ENCODE measurements at regions not wholly inside any gene's neighbourhood (a gene's known extent, or its start where the extent isn't known, plus 50 kb on each side); places are given as distances from the start of the nearest gene placed in this dataset.

DNA sequence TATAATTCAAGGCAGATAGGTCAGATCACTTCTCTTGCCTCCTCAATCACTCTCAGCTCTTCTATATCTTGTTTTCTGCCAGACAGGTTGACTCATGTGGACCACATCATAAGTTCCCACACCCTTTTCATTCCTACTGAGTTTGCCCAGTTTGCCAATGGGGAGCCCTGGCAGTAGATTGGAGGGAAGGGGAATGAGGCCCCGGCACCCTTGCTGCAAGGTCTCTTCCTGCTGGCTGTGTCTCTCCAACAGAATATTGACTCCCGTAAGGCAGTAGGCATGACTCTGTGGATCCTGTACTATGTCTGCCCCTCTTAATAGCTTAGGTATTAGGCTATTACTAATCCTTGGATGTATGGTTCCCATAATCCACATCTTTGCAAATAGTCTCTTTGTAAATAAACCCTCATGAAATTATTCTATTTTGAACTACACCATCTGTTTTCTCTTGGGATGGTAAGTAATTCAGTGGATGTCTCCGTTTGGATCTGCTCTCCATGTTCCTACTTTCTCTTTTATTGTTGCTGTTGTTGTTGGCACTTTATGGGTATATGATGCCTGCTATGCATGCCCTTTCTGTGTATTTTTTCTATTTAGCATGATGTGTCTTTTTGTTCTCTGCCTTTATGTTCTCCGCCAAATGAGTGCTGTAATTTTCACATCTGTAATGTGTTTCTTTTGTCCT, 65.5 kb upstream of the DCBLD2 start:
- no peak overlapping the region for H3K4me3 ChIP-seq (ENCODE audit: low read depth, low read length)
- in situ Hi-C loops (cut with HindIII; ENCODE audit: low sequenced_read_pairs): no loop called here
- TF ChIP-seq, protein P1, sequence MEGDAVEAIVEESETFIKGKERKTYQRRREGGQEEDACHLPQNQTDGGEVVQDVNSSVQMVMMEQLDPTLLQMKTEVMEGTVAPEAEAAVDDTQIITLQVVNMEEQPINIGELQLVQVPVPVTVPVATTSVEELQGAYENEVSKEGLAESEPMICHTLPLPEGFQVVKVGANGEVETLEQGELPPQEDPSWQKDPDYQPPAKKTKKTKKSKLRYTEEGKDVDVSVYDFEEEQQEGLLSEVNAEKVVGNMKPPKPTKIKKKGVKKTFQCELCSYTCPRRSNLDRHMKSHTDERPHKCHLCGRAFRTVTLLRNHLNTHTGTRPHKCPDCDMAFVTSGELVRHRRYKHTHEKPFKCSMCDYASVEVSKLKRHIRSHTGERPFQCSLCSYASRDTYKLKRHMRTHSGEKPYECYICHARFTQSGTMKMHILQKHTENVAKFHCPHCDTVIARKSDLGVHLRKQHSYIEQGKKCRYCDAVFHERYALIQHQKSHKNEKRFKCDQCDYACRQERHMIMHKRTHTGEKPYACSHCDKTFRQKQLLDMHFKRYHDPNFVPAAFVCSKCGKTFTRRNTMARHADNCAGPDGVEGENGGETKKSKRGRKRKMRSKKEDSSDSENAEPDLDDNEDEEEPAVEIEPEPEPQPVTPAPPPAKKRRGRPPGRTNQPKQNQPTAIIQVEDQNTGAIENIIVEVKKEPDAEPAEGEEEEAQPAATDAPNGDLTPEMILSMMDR (IDR thresholded peaks at IDR 0.05; ENCODE audit: low read depth, low read length): no peak
- no peak for DNase-seq (ENCODE audit: low read depth, low spot score)

DNA sequence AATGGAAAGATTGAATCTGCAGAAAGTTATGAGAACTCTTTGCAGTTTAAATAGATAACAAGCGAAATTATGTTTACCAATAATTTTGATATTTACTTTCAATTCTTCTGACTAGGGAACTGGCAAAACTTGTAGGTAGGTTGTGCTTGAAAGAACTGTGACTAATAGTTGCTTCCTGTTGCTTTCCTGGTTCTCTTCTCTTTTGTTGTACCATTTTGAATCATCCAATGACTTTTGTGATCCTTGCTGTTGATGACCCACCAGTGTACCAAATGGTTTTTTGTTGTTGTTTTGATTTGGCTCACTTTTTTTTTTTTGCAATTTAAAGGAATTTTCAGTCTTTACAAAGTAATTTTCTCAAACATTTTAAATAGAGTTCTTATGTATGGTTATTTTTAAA, 64.9 kb upstream of the DCBLD2 start:
- no peak overlapping the region for H3K4me3 ChIP-seq (ENCODE audit: low read depth, low read length)
- DNase-seq (ENCODE audit: low read depth, low spot score): no peak
- in situ Hi-C loops (cut with HindIII; ENCODE audit: low sequenced_read_pairs): no loop called here
- TF ChIP-seq, protein P1 (IDR thresholded peaks at IDR 0.05; ENCODE audit: low read depth, low read length): no peak

DNA sequence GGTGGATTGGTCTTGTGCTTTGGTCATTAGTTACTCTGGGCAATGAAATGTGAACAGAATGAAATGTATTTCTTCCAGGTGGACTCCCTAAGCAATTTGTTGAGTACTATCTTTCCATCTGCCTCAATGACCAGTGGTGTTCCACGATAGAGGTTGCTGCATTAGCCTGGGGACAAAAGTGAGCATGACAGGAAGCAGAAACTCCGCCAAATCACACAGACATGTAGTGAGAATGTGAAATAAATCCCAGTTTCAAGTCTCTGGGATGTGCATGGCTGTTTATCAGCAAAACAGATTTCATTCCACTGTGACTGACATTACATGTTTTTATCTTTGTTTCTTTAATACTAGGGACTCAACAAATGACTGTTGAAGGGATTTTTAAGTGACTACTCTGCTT, 63.3 kb upstream of the DCBLD2 start:
- TF ChIP-seq, protein P1 (IDR thresholded peaks at IDR 0.05; ENCODE audit: low read depth, low read length): no peak
- no peak for DNase-seq (ENCODE audit: low read depth, low spot score)
- no peak overlapping the region for H3K4me3 ChIP-seq (ENCODE audit: low read depth, low read length)
- in situ Hi-C loops (cut with HindIII; ENCODE audit: low sequenced_read_pairs): no loop called here

DNA sequence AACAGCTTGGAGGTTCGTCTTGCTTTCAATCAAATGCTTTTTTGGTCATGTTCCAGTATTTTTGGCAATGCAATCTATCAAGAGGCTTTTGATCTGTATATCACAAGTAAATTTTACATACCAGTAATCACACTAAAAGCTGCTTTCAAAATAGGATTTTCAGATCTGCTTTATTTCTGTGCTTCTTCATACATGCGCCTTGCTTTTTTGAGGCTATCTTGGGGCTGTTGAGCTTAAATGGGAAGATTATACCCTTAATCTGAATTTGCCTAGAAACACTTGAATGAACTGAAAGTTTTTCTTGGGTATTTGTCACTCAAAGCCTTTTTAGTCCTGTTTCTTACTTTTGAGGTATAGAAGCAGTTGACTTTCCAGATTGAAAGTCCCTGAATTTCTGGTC, 62.1 kb upstream of the DCBLD2 start:
- in situ Hi-C loops (cut with HindIII; ENCODE audit: low sequenced_read_pairs): no loop called here
- no peak for DNase-seq (ENCODE audit: low read depth, low spot score)
- TF ChIP-seq, protein P1 (IDR thresholded peaks at IDR 0.05; ENCODE audit: low read depth, low read length): no peak
- no peak overlapping the region for H3K4me3 ChIP-seq (ENCODE audit: low read depth, low read length)

DNA sequence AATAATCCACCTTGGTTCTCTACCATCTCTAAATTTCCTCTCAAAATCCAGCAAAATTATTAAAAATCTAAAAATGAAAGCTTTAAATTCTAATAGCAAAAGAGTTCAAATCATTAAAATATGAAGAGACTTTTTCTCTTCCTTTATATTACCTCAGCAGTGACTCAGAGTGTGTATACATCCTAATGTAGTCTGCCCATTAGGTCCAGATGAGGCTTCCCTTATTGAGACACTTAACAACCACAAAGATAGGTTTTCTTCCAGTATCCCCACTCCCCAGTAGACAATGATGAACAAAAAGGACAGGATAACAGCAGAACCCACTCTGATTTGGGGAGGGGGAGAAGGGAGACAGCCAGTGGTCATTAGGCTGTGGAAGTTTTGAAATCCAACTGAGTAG, 61.5 kb upstream of the DCBLD2 start:
- TF ChIP-seq, protein P1 (IDR thresholded peaks at IDR 0.05; ENCODE audit: low read depth, low read length): no peak
- no peak for DNase-seq (ENCODE audit: low read depth, low spot score)
- no peak overlapping the region for H3K4me3 ChIP-seq (ENCODE audit: low read depth, low read length)
- in situ Hi-C loops (cut with HindIII; ENCODE audit: low sequenced_read_pairs): no loop called here

DNA sequence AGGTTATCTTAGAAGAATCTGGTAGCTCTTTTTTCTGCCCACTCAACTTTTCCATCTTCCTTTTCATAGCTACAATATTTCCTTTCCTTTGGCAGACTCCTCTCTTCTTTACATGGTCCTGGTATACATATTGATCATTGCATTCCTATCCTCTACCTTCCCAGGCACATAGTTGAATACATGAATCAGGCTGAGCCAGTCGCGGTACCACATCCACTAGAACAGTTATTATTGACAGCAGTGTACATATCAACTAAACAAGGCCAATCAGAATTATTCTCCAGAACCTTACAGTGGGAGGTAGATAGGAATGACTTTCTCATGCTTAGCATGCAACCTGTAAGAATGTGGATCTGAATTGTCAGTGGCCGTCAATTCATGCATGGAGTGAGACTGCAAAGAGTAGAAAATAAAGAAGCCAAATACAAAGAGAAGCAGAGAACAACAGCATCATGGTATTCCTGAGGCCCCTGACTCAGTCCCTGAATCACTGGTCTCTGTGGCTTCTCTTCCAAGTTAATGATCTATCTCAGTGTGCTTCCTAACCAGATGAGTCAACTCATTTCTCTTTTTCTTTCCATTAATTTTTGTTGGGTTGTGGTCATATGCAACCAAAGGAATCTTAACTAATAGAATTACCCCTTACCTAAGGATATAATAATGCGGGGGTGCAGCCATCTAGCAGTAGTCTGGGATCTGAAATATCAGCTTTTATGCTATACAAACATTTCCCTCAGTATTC, 60.9 kb upstream of the DCBLD2 start:
- peak; percentile 97 for DNase-seq (ENCODE audit: low read depth, low spot score)
- in situ Hi-C loops (cut with HindIII; ENCODE audit: low sequenced_read_pairs): no loop called here
- H3K4me3 ChIP-seq (ENCODE audit: low read depth, low read length): peak overlapping the region; percentile 15
- TF ChIP-seq, protein P1 (IDR thresholded peaks at IDR 0.05; ENCODE audit: low read depth, low read length): no peak
